PFSK-1 (cell line): ENCODE measurements at regions not wholly inside any gene's neighbourhood (a gene's known extent, or its start where the extent isn't known, plus 50 kb on each side); places are given as distances from the start of the nearest gene placed in this dataset.

ENCODE experiments used
- FOXP2 ChIP-seq: optimal IDR thresholded peaks from 2 replicates; pipeline ENCODE3; 2011; ENCODE audit warnings: borderline replicate concordance, control low read depth, inconsistent platforms; ENCODE audit not compliant: insufficient read depth; ENCODE audit errors: extremely low read length, extremely low read depth
- POLR2AphosphoS5 ChIP-seq: IDR thresholded peaks from 2 replicates; pipeline ENCODE4 v1.6.1; 2012; ENCODE audit warnings: low read depth, mild to moderate bottlenecking, control low read depth, low read length, moderate library complexity
- SIN3A ChIP-seq: IDR thresholded peaks from 2 replicates; pipeline ENCODE4 v1.6.1; 2012; ENCODE audit warnings: mild to moderate bottlenecking, low read length, moderate library complexity, borderline replicate concordance; ENCODE audit not compliant: insufficient read depth
- TAF1 ChIP-seq: IDR thresholded peaks from 2 replicates; pipeline ENCODE4 v1.6.1; 2012; ENCODE audit warnings: low read length, control low read depth, borderline replicate concordance; ENCODE audit not compliant: insufficient read depth
- TF ChIP-seq, protein P1 (sequence below), 2 experiments: IDR thresholded peaks; 2 replicates each; pipeline versions ENCODE4 v1.6.1 to v1.8.0; 2011 to 2012; ENCODE audit warnings: low read depth in 2 of 2, low read length in 2 of 2, control low read depth in 1 of 2, inconsistent platforms in 1 of 2, mild to moderate bottlenecking in 1 of 2, moderate library complexity in 1 of 2; ENCODE audit not compliant: insufficient read depth in 1 of 2

DNA sequence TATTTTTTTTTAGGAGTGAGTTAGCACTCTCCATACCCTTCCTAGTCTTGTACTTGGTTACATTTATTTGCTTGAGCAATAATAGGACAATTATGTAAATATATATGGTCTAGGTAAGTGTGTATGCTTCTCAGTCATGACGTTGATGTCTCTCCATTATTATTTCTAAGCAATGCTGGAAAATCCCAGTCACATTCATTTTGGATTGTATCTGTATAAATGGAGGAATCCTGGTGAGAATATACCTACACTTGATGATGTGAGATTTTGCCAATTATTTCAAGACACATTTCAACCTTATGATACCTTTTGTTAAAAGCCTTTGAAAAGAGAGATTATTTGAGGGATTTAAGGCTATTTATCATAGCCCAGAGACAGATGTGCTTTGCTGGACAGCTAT is 2244.5 kb upstream of the WWC1 start:
- no peak for TF ChIP-seq FOXP2
- no peak for TF ChIP-seq TAF1
- TF ChIP-seq, protein P1, sequence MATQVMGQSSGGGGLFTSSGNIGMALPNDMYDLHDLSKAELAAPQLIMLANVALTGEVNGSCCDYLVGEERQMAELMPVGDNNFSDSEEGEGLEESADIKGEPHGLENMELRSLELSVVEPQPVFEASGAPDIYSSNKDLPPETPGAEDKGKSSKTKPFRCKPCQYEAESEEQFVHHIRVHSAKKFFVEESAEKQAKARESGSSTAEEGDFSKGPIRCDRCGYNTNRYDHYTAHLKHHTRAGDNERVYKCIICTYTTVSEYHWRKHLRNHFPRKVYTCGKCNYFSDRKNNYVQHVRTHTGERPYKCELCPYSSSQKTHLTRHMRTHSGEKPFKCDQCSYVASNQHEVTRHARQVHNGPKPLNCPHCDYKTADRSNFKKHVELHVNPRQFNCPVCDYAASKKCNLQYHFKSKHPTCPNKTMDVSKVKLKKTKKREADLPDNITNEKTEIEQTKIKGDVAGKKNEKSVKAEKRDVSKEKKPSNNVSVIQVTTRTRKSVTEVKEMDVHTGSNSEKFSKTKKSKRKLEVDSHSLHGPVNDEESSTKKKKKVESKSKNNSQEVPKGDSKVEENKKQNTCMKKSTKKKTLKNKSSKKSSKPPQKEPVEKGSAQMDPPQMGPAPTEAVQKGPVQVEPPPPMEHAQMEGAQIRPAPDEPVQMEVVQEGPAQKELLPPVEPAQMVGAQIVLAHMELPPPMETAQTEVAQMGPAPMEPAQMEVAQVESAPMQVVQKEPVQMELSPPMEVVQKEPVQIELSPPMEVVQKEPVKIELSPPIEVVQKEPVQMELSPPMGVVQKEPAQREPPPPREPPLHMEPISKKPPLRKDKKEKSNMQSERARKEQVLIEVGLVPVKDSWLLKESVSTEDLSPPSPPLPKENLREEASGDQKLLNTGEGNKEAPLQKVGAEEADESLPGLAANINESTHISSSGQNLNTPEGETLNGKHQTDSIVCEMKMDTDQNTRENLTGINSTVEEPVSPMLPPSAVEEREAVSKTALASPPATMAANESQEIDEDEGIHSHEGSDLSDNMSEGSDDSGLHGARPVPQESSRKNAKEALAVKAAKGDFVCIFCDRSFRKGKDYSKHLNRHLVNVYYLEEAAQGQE (IDR thresholded peaks at IDR 0.05; ENCODE audit: insufficient read depth in 1 of 2, low read depth in 2 of 2, low read length in 2 of 2), result no peak
- no peak for TF ChIP-seq POLR2AphosphoS5
- no peak for TF ChIP-seq SIN3A

DNA sequence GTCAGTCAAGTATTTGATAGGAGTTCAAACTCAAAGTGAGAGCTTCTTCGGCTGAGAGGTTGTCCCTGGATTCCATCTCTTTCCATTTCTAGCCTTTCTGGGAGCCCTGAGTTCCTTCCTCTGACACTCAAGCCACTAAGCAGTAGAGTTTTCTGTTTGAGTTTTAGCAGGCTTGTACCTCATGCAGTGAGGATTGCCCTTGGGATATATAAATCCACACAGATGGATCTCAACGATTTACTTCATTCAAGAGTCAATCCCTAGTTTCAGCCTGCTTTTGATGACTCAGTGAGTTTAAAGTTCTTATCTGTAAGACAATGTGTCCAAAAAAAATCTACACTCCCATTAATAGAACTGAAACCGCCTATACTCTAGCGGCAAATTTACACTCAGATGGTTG is 2240.9 kb upstream of the WWC1 start:
- no peak for TF ChIP-seq SIN3A
- no peak for TF ChIP-seq TAF1
- TF ChIP-seq, protein P1 (IDR thresholded peaks at IDR 0.05; ENCODE audit: insufficient read depth in 1 of 2, low read depth in 2 of 2, low read length in 2 of 2), result no peak
- no peak for TF ChIP-seq POLR2AphosphoS5
- no peak for TF ChIP-seq FOXP2

DNA sequence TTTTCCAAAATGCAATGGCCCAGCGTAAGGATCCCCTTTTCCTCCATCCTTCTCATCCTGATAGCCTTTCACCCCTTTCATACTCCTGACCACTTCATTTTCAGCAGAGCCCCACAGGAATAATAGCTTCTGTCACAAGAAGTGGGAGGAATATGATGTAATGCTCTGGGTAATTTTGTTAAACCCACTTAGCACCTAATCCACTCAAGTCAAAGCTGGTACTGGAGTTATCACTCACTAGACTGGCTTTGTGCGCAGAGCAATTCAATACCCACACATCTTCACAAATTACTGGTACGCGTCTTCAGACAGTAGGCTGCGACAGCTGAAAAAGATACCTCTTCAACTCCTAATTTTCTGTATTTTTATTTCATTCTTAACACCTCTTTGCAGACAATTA is 2232.8 kb upstream of the WWC1 start:
- TF ChIP-seq FOXP2, result no peak

DNA sequence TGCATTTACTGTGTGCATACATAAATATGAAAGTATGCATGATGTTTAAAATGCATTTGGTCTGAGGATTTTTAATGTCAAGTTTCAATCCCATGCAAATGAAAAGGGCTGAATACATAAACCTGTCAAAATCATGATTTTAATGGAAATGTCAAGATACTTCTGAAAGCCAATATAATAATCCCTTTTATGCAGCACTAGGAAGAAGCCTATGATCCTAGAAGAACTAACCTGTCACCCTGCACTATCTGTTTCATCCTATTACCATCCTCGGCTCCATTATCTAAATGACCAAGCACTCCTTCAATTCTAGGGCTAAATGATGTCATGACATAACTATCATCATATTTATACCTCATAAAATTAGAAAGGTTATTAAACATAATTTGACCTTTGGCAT is 2229.4 kb upstream of the WWC1 start:
- TF ChIP-seq TAF1, result no peak
- TF ChIP-seq FOXP2, result no peak
- TF ChIP-seq POLR2AphosphoS5, result no peak
- TF ChIP-seq, protein P1 (IDR thresholded peaks at IDR 0.05; ENCODE audit: insufficient read depth in 1 of 2, low read depth in 2 of 2, low read length in 2 of 2), result no peak
- no peak for TF ChIP-seq SIN3A

DNA sequence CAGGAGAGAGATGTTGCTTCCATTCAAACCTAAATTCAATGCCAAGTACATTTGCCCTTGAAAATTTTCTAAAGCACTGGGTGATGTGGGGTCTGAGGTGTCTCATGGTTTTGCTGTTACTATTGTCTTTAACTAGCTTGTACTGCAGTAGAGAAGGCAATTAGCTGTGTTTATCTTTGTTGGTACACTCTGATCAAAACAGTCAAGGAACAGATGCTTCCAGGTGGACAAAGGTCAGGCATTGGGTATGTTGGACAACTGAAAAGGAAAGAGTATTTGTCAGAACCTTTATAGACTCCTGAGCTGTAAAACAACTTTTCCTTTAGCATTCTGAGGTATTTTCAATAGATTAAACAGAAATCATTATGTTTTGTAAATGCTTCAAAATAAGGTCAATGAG is 2228.7 kb upstream of the WWC1 start:
- no peak for TF ChIP-seq TAF1
- no peak for TF ChIP-seq POLR2AphosphoS5
- TF ChIP-seq, protein P1 (IDR thresholded peaks at IDR 0.05; ENCODE audit: insufficient read depth in 1 of 2, low read depth in 2 of 2, low read length in 2 of 2), result no peak
- no peak for TF ChIP-seq SIN3A
- TF ChIP-seq FOXP2, result no peak
